ENCODE measurements at regions not wholly inside any gene's neighbourhood (a gene's known extent, or its start where the extent isn't known, plus 50 kb on each side); places are given as distances from the start of the nearest gene placed in this dataset.

DNA sequence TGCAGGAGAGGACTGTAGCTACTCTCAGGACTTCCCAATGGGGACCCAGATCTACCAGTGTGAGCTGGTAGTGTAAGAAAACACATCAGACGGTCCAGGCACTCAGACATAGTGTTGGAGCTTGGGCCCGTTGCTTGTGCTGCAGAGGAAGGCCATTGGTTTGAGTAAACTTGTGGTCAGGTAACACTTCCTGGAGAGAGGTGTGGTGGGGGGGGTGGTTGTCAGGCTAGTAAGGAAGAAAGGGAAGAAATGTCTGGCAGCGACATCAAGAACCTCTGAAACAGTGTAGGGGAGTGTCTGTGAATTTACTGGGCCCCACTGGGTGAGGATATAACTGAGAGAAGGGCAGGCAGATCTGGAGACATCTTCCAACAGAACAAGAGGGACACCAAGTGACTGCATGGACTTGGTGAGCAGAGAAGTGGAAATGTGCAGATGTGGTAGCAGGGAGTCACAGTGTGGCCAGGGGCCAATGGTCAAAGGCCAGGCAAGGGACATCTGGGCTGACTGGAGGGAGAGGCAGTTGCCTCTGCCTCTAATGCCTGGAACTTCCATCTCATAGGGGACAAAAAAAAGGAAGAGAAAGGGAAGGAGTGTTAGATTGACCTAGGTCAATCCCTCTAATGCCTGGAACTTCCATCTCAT, 63.7 kb upstream of the MRPS22 start:
- no peak overlapping the region for H2AFZ ChIP-seq (ENCODE audit: low read length)
- CTCF ChIA-PET (ENCODE audit: unreplicated experiment) = no interaction called here
- no peaks in the 10 kb centered on the region for H4K20me1 ChIP-seq (ENCODE audit: insufficient read depth, low read length)
- BruUV-seq (replicated peaks) = no TSS peak
- no peak overlapping the region for H3K4me2 ChIP-seq (ENCODE audit: low read length)
- no peaks in the 10 kb centered on the region for H3K4me1 ChIP-seq (ENCODE audit: insufficient read depth, low read length, poor library complexity, severe bottlenecking)
- DNase-seq (ENCODE audit: low spot score) = no peak
- H3K27ac ChIP-seq (ENCODE audit: low read depth, low read length, poor library complexity, severe bottlenecking) = no peak overlapping the region
- H3K36me3 ChIP-seq (ENCODE audit: insufficient read depth, low read length) = no peaks in the 10 kb centered on the region
- no peaks in the 10 kb centered on the region for H3K9me2 ChIP-seq (ENCODE audit: insufficient read depth, low read length)
- no peaks in the 10 kb centered on the region for H3K79me2 ChIP-seq (ENCODE audit: insufficient read depth, low read depth, low read length)
- TF ChIP-seq CTCF (conservative IDR thresholded peaks at IDR 0.05; ENCODE audit: low read length) (no peak), EZH2phosphoT487 (IDR thresholded peaks at IDR 0.05; ENCODE audit: borderline replicate concordance, low read depth, low read length) (no peak)
- no peak overlapping the region for H3K4me3 ChIP-seq (ENCODE audit: low read depth, low read length, poor library complexity, severe bottlenecking)
- POLR2A ChIA-PET = interaction anchor here (0.6 kb wide), 1 partner anchor 1218 kb away, joined by 3 read pairs; no protein-coding TSS in a partner anchor
- intact Hi-C loops (cut with micrococcal nuclease; ENCODE audit: unreplicated experiment) = no loop called here
- no peaks in the 10 kb centered on the region for H3K9me3 ChIP-seq (ENCODE audit: low read length)

DNA sequence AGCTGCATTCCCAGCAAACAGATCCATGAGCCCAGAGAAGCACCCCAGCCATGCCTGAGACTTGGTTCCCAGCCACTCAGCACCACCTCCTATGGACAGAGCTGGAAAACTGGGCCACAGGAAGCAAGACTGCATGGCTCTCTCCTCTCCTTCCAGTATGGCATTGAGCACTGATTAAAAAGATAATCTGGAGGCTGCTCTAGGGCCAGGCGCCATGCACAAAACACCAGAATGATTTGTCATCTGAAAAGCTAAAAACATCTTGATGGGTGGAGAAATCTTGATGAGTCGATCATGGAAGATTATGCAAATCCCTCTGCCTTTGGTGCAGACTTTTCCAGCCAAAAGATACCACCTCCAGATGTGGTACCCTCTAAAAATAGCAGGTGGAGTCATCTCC, 62.7 kb upstream of the MRPS22 start:
- H3K9me3 ChIP-seq (ENCODE audit: low read length) = no peaks in the 10 kb centered on the region
- no peaks in the 10 kb centered on the region for H4K20me1 ChIP-seq (ENCODE audit: insufficient read depth, low read length)
- no peak overlapping the region for H3K4me2 ChIP-seq (ENCODE audit: low read length)
- H3K4me1 ChIP-seq (ENCODE audit: insufficient read depth, low read length, poor library complexity, severe bottlenecking) = no peaks in the 10 kb centered on the region
- DNase-seq (ENCODE audit: low spot score) = no peak
- POLR2A ChIA-PET = interaction anchor here (0.6 kb wide), 1 partner anchor 1217 kb away, joined by 3 read pairs; no protein-coding TSS in a partner anchor
- H3K4me3 ChIP-seq (ENCODE audit: low read depth, low read length, poor library complexity, severe bottlenecking) = no peak overlapping the region
- TF ChIP-seq CTCF (conservative IDR thresholded peaks at IDR 0.05; ENCODE audit: low read length) (no peak), EZH2phosphoT487 (IDR thresholded peaks at IDR 0.05; ENCODE audit: borderline replicate concordance, low read depth, low read length) (no peak)
- H2AFZ ChIP-seq (ENCODE audit: low read length) = no peak overlapping the region
- H3K36me3 ChIP-seq (ENCODE audit: insufficient read depth, low read length) = no peaks in the 10 kb centered on the region
- no peaks in the 10 kb centered on the region for H3K79me2 ChIP-seq (ENCODE audit: insufficient read depth, low read depth, low read length)
- CTCF ChIA-PET (ENCODE audit: unreplicated experiment) = no interaction called here
- no peak overlapping the region for H3K27ac ChIP-seq (ENCODE audit: low read depth, low read length, poor library complexity, severe bottlenecking)
- H3K9me2 ChIP-seq (ENCODE audit: insufficient read depth, low read length) = no peaks in the 10 kb centered on the region
- BruUV-seq (replicated peaks) = no TSS peak
- intact Hi-C loops (cut with micrococcal nuclease; ENCODE audit: unreplicated experiment) = no loop called here

DNA sequence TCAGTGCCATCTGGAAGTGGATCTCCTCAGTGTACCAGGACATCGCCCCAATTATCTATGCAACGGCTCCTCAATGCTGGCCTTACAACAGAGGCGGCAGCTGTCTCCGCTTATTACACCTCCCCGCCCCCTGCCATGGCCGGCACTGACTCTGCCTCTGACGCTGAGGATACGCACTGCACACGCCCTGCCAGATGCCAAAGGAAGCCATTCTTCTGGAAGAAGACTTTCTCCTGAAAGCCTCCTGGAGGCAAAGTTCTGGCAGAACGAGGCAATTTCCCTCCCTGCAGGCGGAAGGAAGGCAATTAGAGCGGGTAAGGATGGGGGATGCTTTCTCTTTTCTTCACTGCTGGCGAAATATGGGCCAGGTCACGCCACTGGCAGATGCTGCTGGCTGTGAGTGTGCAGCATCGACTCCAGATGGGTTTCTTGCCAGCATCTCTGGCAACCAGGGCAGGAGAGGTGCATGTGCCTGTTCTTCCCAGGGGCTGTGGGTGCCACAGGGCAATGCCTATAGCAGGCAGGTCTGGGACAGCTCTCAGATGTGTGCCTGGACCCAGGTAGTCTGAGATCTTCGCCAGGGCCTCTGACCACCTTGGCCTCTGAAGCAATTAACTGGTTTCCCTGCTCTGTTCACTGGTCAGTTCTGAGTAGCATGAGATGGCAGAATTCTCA, 62.2 kb upstream of the MRPS22 start:
- no TSS peak for BruUV-seq (replicated peaks)
- no peaks in the 10 kb centered on the region for H3K79me2 ChIP-seq (ENCODE audit: insufficient read depth, low read depth, low read length)
- no peak overlapping the region for H3K27ac ChIP-seq (ENCODE audit: low read depth, low read length, poor library complexity, severe bottlenecking)
- no peak for DNase-seq (ENCODE audit: low spot score)
- no peak overlapping the region for H2AFZ ChIP-seq (ENCODE audit: low read length)
- no peaks in the 10 kb centered on the region for H3K36me3 ChIP-seq (ENCODE audit: insufficient read depth, low read length)
- H3K9me2 ChIP-seq (ENCODE audit: insufficient read depth, low read length) = no peaks in the 10 kb centered on the region
- POLR2A ChIA-PET = no interaction called here
- no peaks in the 10 kb centered on the region for H3K9me3 ChIP-seq (ENCODE audit: low read length)
- CTCF ChIA-PET (ENCODE audit: unreplicated experiment) = no interaction called here
- intact Hi-C loops (cut with micrococcal nuclease; ENCODE audit: unreplicated experiment) = no loop called here
- TF ChIP-seq EZH2phosphoT487 (IDR thresholded peaks at IDR 0.05; ENCODE audit: borderline replicate concordance, low read depth, low read length) (no peak), CTCF (conservative IDR thresholded peaks at IDR 0.05; ENCODE audit: low read length) (no peak)
- no peaks in the 10 kb centered on the region for H3K4me1 ChIP-seq (ENCODE audit: insufficient read depth, low read length, poor library complexity, severe bottlenecking)
- no peak overlapping the region for H3K4me2 ChIP-seq (ENCODE audit: low read length)
- H3K4me3 ChIP-seq (ENCODE audit: low read depth, low read length, poor library complexity, severe bottlenecking) = no peak overlapping the region
- no peaks in the 10 kb centered on the region for H4K20me1 ChIP-seq (ENCODE audit: insufficient read depth, low read length)
